Ectodermal cell (in vitro differentiated cells): ENCODE measurements at regions not wholly inside any gene's neighbourhood (a gene's known extent, or its start where the extent isn't known, plus 50 kb on each side); places are given as distances from the start of the nearest gene placed in this dataset.
"Not testable (repeated sequence)": the region's sequence is repeated elsewhere in the genome, so short reads cannot be mapped to it uniquely, and the experiment has no call there.

Source experiments
- H3K27ac ChIP-seq: 2 replicates; pipeline ENCODE4 v1.7.0; 2013; ENCODE audit warnings: mild to moderate bottlenecking, low read depth, low read length; ENCODE audit not compliant: insufficient read depth, poor library complexity, severe bottlenecking
- H3K27me3 ChIP-seq: 2 replicates; pipeline ENCODE4 v1.7.0; 2013; ENCODE audit warnings: mild to moderate bottlenecking, low read length; ENCODE audit not compliant: insufficient read depth, control insufficient read depth, poor library complexity, severe bottlenecking
- H3K36me3 ChIP-seq: one replicate; pipeline ENCODE4 v1.7.0; 2013; ENCODE audit warnings: low read length; ENCODE audit not compliant: control insufficient read depth, insufficient read depth
- H3K4me1 ChIP-seq: one replicate; pipeline ENCODE4 v1.7.0; 2013; ENCODE audit warnings: low read length; ENCODE audit not compliant: control insufficient read depth, insufficient read depth
- H3K4me3 ChIP-seq: 2 replicates; pipeline ENCODE4 v1.7.0; 2013; ENCODE audit warnings: low read depth, low read length, control low read depth; ENCODE audit not compliant: insufficient read depth
- H3K9me3 ChIP-seq: 2 replicates; pipeline ENCODE4 v1.7.0; 2013; ENCODE audit warnings: mild to moderate bottlenecking, low read length, moderate library complexity; ENCODE audit not compliant: control insufficient read depth
- WGBS, 2 experiments: methylation state at CpG; one replicate each; pipeline ENCODE4 v1.1.7; 2013; ENCODE audit warnings: missing lambda C conversion rate in 2 of 2; 5-methylcytosine and 5-hydroxymethylcytosine counted together

DNA sequence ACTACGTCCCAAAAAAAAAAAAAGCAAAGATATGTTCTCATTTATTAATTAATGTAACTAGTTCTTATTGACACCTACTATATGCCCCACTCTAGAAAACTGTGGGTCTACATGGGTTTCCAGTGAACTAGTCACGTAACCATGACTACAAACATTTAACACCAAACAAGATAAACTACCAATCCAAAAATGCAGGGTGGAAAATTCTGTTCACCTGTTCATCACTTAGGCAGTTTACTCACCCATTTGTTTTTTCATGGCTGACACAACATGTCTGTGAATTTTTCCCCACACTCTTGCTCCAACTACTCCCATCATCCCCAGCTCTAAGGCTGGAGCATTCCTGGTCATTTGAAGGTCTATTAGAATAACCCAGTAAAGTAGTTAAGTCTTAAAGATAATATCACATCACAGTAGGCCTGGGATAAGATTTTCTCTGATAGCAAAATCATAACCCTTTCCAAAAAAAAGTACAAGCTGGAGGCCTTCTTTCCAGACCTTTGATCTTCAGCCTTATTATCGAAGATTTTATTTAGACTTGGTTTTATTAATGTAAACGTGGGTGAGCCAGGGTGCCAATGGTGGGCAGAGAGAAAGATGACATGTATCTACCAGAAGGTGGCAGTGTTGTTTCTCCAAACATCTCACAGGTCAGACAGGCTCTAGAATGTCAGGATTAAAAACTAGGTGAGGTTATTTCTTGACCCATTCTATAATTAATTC, 61.6 kb upstream of the DAAM1 start:
- no peaks in the 10 kb centered on the region for H3K36me3 ChIP-seq
- no peak overlapping the region for H3K4me3 ChIP-seq
- H3K9me3 ChIP-seq: no peaks in the 10 kb centered on the region
- H3K27me3 ChIP-seq: no peaks in the 10 kb centered on the region
- 50 to 59% methylated on average over 3 to 4 of the region's 4 CpGs for WGBS, 2 experiments
- H3K4me1 ChIP-seq: no peaks in the 10 kb centered on the region
- no peak overlapping the region for H3K27ac ChIP-seq

DNA sequence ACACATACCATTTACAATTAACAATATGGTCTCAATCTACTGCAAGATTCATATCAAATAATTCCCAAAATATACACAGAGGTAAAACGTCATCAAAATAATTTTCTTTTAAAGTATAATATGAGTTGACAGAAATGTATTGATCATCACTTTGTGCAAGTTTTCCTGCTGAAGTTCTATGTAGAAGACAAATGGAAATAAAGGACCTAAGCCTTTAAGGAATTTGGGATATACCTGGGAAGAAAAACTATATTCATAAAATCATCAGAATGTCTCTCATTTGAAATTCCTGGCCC, 61.1 kb upstream of the DAAM1 start:
- Histone ChIP-seq H3K4me1 (no peaks in the 10 kb centered on the region), H3K27me3 (no peaks in the 10 kb centered on the region), H3K4me3 (no peak overlapping the region), H3K27ac (no peak overlapping the region), H3K36me3 (no peaks in the 10 kb centered on the region), H3K9me3 (no peaks in the 10 kb centered on the region)
- no CpG with 5 or more reads among the region's 1 CpG for WGBS, 2 experiments

GRCh38 chr14:59130462-59130861, 58.0 kb upstream of the DAAM1 start:
- Histone ChIP-seq H3K27me3 (no peaks in the 10 kb centered on the region), H3K4me1 (no peaks in the 10 kb centered on the region), H3K4me3 (no peak overlapping the region), H3K36me3 (no peaks in the 10 kb centered on the region), H3K9me3 (no peaks in the 10 kb centered on the region), H3K27ac (no peak overlapping the region)
- WGBS, 2 experiments: 74 to 76% methylated on average over 7 of the region's 7 CpGs

- H3K27ac ChIP-seq: no peak overlapping the region
- H3K4me3 ChIP-seq: no peak overlapping the region
- no peaks in the 10 kb centered on the region for H3K27me3 ChIP-seq
- no peaks in the 10 kb centered on the region for H3K9me3 ChIP-seq
- no peaks in the 10 kb centered on the region for H3K36me3 ChIP-seq
- WGBS, 2 experiments: 84 to 91% methylated on average over 1 to 5 of the region's 5 CpGs
- no peaks in the 10 kb centered on the region for H3K4me1 ChIP-seq
Observed at GRCh38 chr14:59131938-59132795, 56.3 kb upstream of the DAAM1 start.

GRCh38 chr14:59132796-59133494, 55.5 kb upstream of the DAAM1 start:
- Histone ChIP-seq H3K4me3 (no peak overlapping the region), H3K4me1 (no peaks in the 10 kb centered on the region), H3K9me3 (no peaks in the 10 kb centered on the region), H3K27me3 (no peaks in the 10 kb centered on the region), H3K27ac (no peak overlapping the region), H3K36me3 (no peaks in the 10 kb centered on the region)
- 87 to 91% methylated on average over 3 of the region's 3 CpGs for WGBS, 2 experiments

GRCh38 chr14:59133709-59134108, 54.8 kb upstream of the DAAM1 start:
- Histone ChIP-seq H3K27me3 (no peaks in the 10 kb centered on the region), H3K27ac (no peak overlapping the region), H3K9me3 (no peaks in the 10 kb centered on the region), H3K36me3 (no peaks in the 10 kb centered on the region), H3K4me3 (no peak overlapping the region), H3K4me1 (no peaks in the 10 kb centered on the region)
- 96 to 98% methylated on average over 4 of the region's 4 CpGs for WGBS, 2 experiments

- no peak overlapping the region for H3K27ac ChIP-seq
- 40 to 47% methylated on average over 3 of the region's 3 CpGs for WGBS, 2 experiments
- H3K27me3 ChIP-seq: no peaks in the 10 kb centered on the region
Observed at GRCh38 chr14:59134307-59134706, 54.2 kb upstream of the DAAM1 start.

DNA sequence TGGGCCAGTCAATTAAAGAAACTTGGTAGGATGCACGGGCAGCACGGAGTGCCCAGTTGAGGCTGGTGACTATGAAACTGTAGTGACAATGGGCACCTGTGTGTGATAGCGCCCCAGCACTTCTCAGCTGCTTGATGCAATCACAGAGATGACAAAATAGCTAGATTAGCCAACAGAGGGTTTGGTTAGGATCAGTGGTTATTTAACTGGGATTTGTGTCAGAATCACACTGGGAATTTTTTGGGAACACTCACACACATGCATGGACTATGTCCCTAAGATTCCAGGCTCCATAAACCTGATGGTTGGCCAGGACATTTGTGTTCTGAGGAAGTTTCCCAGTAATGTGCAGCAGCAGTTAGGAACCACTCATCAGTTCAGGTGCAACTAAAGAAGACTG, 51.2 kb upstream of the DAAM1 start:
- Histone ChIP-seq H3K9me3 (no peaks in the 10 kb centered on the region), H3K27me3 (no peaks in the 10 kb centered on the region), H3K4me3 (no peak overlapping the region), H3K27ac (no peak overlapping the region), H3K36me3 (no peaks in the 10 kb centered on the region), H3K4me1 (no peaks in the 10 kb centered on the region)
- 95 to 96% methylated on average over 3 of the region's 3 CpGs for WGBS, 2 experiments

More at GRCh38 chr14:59134307-59134706, 54.2 kb upstream of the DAAM1 start:
- Histone ChIP-seq H3K4me1 (no peaks in the 10 kb centered on the region), H3K4me3 (no peak overlapping the region), H3K36me3 (no peaks in the 10 kb centered on the region), H3K9me3 (no peaks in the 10 kb centered on the region)

DNA sequence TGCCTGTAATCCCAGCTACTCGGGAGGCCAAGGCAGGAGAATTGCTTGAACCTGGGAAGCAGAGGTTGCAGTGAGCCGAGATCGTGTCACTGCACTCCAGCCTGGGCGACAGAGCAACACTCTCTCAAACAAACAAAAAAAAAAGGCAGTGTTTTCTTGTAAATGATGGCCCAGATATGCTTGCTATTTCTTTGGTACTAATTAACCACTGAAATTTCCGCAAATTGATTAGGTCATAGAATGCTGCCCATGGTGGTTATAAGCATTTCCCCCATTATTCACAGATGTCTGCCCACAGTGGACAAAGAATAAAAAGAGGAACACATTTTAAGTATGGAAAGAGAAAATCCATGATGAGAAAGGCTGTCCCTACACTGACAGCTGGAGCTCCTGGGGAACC, 49.9 kb upstream of the DAAM1 start:
- WGBS, 2 experiments: 93% methylated on average over 5 of the region's 5 CpGs
- not testable (repeated sequence) for H3K4me1 ChIP-seq, H3K36me3 ChIP-seq, H3K27ac ChIP-seq, H3K4me3 ChIP-seq, H3K27me3 ChIP-seq, H3K9me3 ChIP-seq
